Suppressor macrophage treated with lipopolysaccharide for 4 hours (primary cell): ENCODE measurements at regions not wholly inside any gene's neighbourhood (a gene's known extent, or its start where the extent isn't known, plus 50 kb on each side); places are given as distances from the start of the nearest gene placed in this dataset.

Experiments used
- DNase-seq: peaks from one replicate; pipeline ENCODE4 v3.0.0-alpha.2; 2020

- no peak for DNase-seq
Measured at GRCh38 chr20:37598100-37598543, 70.4 kb upstream of the BLCAP start.

- no peak for DNase-seq
Measured at GRCh38 chr20:37596890-37597536, 69.3 kb upstream of the BLCAP start.

GRCh38 chr20:37596168-37596567 lies 68.5 kb upstream of the BLCAP start:
- DNase-seq = no peak

- no peak for DNase-seq
Measured at GRCh38 chr20:37593710-37594109, 66.0 kb upstream of the BLCAP start.

GRCh38 chr20:37590938-37591490 lies 63.3 kb upstream of the BLCAP start:
- DNase-seq = no peak

GRCh38 chr20:37586078-37586477 lies 58.4 kb upstream of the BLCAP start:
- no peak for DNase-seq

- DNase-seq = no peak
Measured at GRCh38 chr20:37584238-37584807, 56.6 kb upstream of the BLCAP start.

- no peak for DNase-seq
Measured at GRCh38 chr20:37581246-37581645, 53.6 kb upstream of the BLCAP start.

GRCh38 chr20:37580069-37580468 lies 52.4 kb upstream of the BLCAP start:
- DNase-seq = no peak

GRCh38 chr20:37579106-37579505 lies 51.4 kb upstream of the BLCAP start:
- DNase-seq = no peak

GRCh38 chr20:37577981-37578380 lies 50.3 kb upstream of the BLCAP start:
- DNase-seq = no peak
